ENCODE measurements at regions not wholly inside any gene's neighbourhood (a gene's known extent, or its start where the extent isn't known, plus 50 kb on each side); places are given as distances from the start of the nearest gene placed in this dataset.

GRCh38 chr6:106913676-106914280, 60.8 kb downstream of the CD24 start:
- TF ChIP-seq EP300 (IDR thresholded peaks at IDR 0.05; ENCODE audit: borderline replicate concordance in 1 of 2, low read depth in 1 of 2, low read length in 1 of 2) (no peak), POLR2AphosphoS5 (IDR thresholded peaks at IDR 0.05; ENCODE audit: low read depth, low read length) (no peak), CTCF (IDR thresholded peaks at IDR 0.05) (no peak), USF1 (IDR thresholded peaks at IDR 0.05; ENCODE audit: borderline replicate concordance, low read depth) (no peak), EZH2phosphoT487 (IDR thresholded peaks at IDR 0.05; ENCODE audit: borderline replicate concordance, low read depth) (no peak)
